ENCODE measurements at regions not wholly inside any gene's neighbourhood (a gene's known extent, or its start where the extent isn't known, plus 50 kb on each side); places are given as distances from the start of the nearest gene placed in this dataset.

DNA sequence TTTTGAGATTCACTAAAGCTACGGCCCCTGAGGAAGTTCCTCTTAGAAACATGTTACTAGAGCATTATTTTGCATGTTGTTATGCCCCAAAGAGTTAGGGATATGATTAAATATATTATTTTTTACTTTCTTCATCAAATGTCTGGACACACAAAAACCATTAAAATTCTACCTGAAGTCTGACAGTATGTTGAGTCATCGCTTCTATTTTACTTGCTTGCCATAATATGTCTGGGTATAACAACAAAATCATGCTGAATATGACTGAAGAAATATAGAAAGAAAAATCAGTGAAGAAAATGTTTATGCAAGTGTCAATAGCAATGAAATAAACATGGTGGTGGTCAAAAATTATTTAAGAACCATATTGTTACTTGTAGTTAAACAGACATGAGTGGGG, 1818.5 kb upstream of the ADGRL3 start:
- ChIA-PET POLR2A (no interaction called here), CTCF (ENCODE audit: low intra/inter-chr PET ratio, low total read pairs) (no interaction called here)
- H2AFZ ChIP-seq (ENCODE audit: low read length): no peak overlapping the region
- H3K79me2 ChIP-seq (ENCODE audit: insufficient read depth, low read length): no peaks in the 10 kb centered on the region
- BruUV-seq (replicated peaks): no TSS peak
- no peak for DNase-seq (ENCODE audit: low spot score)
- ATAC-seq: no peak
- no peaks in the 10 kb centered on the region for H3K4me1 ChIP-seq (ENCODE audit: insufficient read depth, low read length)
- FAIRE-seq: no peak
- no peak overlapping the region for H3K27ac ChIP-seq (ENCODE audit: extremely low read length, insufficient read depth, low read length)
- 4% methylated on average over 2 of the region's 2 CpGs for WGBS (ENCODE audit: low lambda C conversion rate)
- no peak overlapping the region for H3K4me3 ChIP-seq (replicated peaks in 1 of 3; ENCODE audit: insufficient read depth in 1 of 3, low read depth in 2 of 3, low read length in 3 of 3)
- intact Hi-C loops (cut with micrococcal nuclease; ENCODE audit: unreplicated experiment) (no loop called here), in situ Hi-C loops (cut with HindIII; ENCODE audit: extremely low pct_ligation_motif_present, low pct_unique_long_range_greater_than_20kb) (no loop called here)
- H3K4me2 ChIP-seq (ENCODE audit: low read depth, low read length): no peak overlapping the region
- no peaks in the 10 kb centered on the region for H3K36me3 ChIP-seq (replicated peaks in 1 of 2; ENCODE audit: control insufficient read depth in 1 of 2, insufficient read depth in 2 of 2, low read length in 2 of 2)
- no peak overlapping the region for H3K9ac ChIP-seq (ENCODE audit: insufficient read depth, low read depth, low read length)
- TF ChIP-seq, protein P1, sequence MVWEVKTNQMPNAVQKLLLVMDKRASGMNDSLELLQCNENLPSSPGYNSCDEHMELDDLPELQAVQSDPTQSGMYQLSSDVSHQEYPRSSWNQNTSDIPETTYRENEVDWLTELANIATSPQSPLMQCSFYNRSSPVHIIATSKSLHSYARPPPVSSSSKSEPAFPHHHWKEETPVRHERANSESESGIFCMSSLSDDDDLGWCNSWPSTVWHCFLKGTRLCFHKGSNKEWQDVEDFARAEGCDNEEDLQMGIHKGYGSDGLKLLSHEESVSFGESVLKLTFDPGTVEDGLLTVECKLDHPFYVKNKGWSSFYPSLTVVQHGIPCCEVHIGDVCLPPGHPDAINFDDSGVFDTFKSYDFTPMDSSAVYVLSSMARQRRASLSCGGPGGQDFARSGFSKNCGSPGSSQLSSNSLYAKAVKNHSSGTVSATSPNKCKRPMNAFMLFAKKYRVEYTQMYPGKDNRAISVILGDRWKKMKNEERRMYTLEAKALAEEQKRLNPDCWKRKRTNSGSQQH (CRISPR knock-in tag; IDR thresholded peaks at IDR 0.05; ENCODE audit: low read depth): no peak
- TF ChIP-seq, protein P2, sequence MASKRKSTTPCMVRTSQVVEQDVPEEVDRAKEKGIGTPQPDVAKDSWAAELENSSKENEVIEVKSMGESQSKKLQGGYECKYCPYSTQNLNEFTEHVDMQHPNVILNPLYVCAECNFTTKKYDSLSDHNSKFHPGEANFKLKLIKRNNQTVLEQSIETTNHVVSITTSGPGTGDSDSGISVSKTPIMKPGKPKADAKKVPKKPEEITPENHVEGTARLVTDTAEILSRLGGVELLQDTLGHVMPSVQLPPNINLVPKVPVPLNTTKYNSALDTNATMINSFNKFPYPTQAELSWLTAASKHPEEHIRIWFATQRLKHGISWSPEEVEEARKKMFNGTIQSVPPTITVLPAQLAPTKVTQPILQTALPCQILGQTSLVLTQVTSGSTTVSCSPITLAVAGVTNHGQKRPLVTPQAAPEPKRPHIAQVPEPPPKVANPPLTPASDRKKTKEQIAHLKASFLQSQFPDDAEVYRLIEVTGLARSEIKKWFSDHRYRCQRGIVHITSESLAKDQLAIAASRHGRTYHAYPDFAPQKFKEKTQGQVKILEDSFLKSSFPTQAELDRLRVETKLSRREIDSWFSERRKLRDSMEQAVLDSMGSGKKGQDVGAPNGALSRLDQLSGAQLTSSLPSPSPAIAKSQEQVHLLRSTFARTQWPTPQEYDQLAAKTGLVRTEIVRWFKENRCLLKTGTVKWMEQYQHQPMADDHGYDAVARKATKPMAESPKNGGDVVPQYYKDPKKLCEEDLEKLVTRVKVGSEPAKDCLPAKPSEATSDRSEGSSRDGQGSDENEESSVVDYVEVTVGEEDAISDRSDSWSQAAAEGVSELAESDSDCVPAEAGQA (IDR thresholded peaks at IDR 0.05; ENCODE audit: low read depth): no peak
- TF ChIP-seq, protein P2 (CRISPR knock-in tag; IDR thresholded peaks at IDR 0.05; ENCODE audit: borderline replicate concordance): no peak
- TF ChIP-seq, protein P3, sequence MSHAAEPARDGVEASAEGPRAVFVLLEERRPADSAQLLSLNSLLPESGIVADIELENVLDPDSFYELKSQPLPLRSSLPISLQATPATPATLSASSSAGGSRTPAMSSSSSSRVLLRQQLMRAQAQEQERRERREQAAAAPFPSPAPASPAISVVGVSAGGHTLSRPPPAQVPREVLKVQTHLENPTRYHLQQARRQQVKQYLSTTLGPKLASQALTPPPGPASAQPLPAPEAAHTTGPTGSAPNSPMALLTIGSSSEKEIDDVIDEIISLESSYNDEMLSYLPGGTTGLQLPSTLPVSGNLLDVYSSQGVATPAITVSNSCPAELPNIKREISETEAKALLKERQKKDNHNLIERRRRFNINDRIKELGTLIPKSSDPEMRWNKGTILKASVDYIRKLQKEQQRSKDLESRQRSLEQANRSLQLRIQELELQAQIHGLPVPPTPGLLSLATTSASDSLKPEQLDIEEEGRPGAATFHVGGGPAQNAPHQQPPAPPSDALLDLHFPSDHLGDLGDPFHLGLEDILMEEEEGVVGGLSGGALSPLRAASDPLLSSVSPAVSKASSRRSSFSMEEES (CRISPR knock-in tag; IDR thresholded peaks at IDR 0.05): no peak
- TF ChIP-seq MIXL1 (CRISPR knock-in tag; IDR thresholded peaks at IDR 0.05) (no peak), TP53 (CRISPR knock-in tag; conservative IDR thresholded peaks at IDR 0.05) (no peak), SP140L (CRISPR knock-in tag; IDR thresholded peaks at IDR 0.05; ENCODE audit: borderline replicate concordance) (no peak), ZMYM2 (CRISPR knock-in tag; IDR thresholded peaks at IDR 0.05) (no peak), ZNF713 (CRISPR knock-in tag; IDR thresholded peaks at IDR 0.05) (no peak)
- TF ChIP-seq, protein P4, sequence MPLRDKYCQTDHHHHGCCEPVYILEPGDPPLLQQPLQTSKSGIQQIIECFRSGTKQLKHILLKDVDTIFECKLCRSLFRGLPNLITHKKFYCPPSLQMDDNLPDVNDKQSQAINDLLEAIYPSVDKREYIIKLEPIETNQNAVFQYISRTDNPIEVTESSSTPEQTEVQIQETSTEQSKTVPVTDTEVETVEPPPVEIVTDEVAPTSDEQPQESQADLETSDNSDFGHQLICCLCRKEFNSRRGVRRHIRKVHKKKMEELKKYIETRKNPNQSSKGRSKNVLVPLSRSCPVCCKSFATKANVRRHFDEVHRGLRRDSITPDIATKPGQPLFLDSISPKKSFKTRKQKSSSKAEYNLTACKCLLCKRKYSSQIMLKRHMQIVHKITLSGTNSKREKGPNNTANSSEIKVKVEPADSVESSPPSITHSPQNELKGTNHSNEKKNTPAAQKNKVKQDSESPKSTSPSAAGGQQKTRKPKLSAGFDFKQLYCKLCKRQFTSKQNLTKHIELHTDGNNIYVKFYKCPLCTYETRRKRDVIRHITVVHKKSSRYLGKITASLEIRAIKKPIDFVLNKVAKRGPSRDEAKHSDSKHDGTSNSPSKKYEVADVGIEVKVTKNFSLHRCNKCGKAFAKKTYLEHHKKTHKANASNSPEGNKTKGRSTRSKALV (CRISPR knock-in tag; IDR thresholded peaks at IDR 0.05): no peak
- H3K27me3 ChIP-seq (ENCODE audit: control insufficient read depth in 1 of 2, insufficient read depth in 2 of 2, low read length in 2 of 2): no peaks in the 10 kb centered on the region; a peak in 1 of 5 replicates
- no peaks in the 10 kb centered on the region for H3K9me3 ChIP-seq (ENCODE audit: low read length)
- H4K20me1 ChIP-seq (ENCODE audit: insufficient read depth, low read length): no peaks in the 10 kb centered on the region
